ENCODE measurements at regions not wholly inside any gene's neighbourhood (a gene's known extent, or its start where the extent isn't known, plus 50 kb on each side); places are given as distances from the start of the nearest gene placed in this dataset.

DNA sequence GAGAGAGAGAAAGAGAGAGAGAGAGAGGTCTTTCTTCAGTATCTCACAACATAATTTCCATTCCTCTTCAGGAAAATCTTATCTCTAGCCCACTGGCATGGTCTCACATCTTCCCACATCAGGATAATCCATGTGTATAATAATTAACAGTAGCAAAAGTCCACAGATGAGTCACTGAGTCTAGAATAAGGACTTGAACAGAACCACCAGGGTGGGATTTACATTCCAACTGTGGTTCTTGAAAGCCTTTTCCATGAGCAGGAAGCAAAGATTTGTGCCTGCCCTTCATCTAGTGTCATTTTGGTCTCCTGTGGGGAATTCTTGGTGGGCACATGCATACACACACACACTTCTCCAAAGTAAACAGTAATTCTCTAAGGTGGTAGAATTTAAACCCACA is 107.1 kb upstream of the TCF4 start (continued):
- TF ChIP-seq, protein P1, sequence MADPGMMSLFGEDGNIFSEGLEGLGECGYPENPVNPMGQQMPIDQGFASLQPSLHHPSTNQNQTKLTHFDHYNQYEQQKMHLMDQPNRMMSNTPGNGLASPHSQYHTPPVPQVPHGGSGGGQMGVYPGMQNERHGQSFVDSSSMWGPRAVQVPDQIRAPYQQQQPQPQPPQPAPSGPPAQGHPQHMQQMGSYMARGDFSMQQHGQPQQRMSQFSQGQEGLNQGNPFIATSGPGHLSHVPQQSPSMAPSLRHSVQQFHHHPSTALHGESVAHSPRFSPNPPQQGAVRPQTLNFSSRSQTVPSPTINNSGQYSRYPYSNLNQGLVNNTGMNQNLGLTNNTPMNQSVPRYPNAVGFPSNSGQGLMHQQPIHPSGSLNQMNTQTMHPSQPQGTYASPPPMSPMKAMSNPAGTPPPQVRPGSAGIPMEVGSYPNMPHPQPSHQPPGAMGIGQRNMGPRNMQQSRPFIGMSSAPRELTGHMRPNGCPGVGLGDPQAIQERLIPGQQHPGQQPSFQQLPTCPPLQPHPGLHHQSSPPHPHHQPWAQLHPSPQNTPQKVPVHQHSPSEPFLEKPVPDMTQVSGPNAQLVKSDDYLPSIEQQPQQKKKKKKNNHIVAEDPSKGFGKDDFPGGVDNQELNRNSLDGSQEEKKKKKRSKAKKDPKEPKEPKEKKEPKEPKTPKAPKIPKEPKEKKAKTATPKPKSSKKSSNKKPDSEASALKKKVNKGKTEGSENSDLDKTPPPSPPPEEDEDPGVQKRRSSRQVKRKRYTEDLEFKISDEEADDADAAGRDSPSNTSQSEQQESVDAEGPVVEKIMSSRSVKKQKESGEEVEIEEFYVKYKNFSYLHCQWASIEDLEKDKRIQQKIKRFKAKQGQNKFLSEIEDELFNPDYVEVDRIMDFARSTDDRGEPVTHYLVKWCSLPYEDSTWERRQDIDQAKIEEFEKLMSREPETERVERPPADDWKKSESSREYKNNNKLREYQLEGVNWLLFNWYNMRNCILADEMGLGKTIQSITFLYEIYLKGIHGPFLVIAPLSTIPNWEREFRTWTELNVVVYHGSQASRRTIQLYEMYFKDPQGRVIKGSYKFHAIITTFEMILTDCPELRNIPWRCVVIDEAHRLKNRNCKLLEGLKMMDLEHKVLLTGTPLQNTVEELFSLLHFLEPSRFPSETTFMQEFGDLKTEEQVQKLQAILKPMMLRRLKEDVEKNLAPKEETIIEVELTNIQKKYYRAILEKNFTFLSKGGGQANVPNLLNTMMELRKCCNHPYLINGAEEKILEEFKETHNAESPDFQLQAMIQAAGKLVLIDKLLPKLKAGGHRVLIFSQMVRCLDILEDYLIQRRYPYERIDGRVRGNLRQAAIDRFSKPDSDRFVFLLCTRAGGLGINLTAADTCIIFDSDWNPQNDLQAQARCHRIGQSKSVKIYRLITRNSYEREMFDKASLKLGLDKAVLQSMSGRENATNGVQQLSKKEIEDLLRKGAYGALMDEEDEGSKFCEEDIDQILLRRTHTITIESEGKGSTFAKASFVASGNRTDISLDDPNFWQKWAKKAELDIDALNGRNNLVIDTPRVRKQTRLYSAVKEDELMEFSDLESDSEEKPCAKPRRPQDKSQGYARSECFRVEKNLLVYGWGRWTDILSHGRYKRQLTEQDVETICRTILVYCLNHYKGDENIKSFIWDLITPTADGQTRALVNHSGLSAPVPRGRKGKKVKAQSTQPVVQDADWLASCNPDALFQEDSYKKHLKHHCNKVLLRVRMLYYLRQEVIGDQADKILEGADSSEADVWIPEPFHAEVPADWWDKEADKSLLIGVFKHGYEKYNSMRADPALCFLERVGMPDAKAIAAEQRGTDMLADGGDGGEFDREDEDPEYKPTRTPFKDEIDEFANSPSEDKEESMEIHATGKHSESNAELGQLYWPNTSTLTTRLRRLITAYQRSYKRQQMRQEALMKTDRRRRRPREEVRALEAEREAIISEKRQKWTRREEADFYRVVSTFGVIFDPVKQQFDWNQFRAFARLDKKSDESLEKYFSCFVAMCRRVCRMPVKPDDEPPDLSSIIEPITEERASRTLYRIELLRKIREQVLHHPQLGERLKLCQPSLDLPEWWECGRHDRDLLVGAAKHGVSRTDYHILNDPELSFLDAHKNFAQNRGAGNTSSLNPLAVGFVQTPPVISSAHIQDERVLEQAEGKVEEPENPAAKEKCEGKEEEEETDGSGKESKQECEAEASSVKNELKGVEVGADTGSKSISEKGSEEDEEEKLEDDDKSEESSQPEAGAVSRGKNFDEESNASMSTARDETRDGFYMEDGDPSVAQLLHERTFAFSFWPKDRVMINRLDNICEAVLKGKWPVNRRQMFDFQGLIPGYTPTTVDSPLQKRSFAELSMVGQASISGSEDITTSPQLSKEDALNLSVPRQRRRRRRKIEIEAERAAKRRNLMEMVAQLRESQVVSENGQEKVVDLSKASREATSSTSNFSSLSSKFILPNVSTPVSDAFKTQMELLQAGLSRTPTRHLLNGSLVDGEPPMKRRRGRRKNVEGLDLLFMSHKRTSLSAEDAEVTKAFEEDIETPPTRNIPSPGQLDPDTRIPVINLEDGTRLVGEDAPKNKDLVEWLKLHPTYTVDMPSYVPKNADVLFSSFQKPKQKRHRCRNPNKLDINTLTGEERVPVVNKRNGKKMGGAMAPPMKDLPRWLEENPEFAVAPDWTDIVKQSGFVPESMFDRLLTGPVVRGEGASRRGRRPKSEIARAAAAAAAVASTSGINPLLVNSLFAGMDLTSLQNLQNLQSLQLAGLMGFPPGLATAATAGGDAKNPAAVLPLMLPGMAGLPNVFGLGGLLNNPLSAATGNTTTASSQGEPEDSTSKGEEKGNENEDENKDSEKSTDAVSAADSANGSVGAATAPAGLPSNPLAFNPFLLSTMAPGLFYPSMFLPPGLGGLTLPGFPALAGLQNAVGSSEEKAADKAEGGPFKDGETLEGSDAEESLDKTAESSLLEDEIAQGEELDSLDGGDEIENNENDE (IDR thresholded peaks at IDR 0.05; ENCODE audit: insufficient replicate concordance, low read length), result no peak
- no peak for TF ChIP-seq SIRT6 (IDR thresholded peaks at IDR 0.05; ENCODE audit: low read length)
- no peak for TF ChIP-seq ZNF274 (IDR thresholded peaks at IDR 0.05; ENCODE audit: borderline replicate concordance, extremely low read depth, low read length)
- TF ChIP-seq BACH1 (IDR thresholded peaks at IDR 0.05; ENCODE audit: low read length), result no peak
- no peak for TF ChIP-seq GABPA (IDR thresholded peaks at IDR 0.05; ENCODE audit: borderline replicate concordance, insufficient read depth, low read length)
- TF ChIP-seq BRCA1 (IDR thresholded peaks at IDR 0.05; ENCODE audit: low read depth, low read length), result no peak
- no peak for TF ChIP-seq ASH2L (IDR thresholded peaks at IDR 0.05; ENCODE audit: low read length)
- no peak for TF ChIP-seq YY1 (IDR thresholded peaks at IDR 0.05; ENCODE audit: low read depth, low read length)
- TF ChIP-seq POU5F1 (IDR thresholded peaks at IDR 0.05; ENCODE audit: low read depth, low read length), result no peak
- no peak for TF ChIP-seq SIX5 (IDR thresholded peaks at IDR 0.05; ENCODE audit: low read depth, low read length)
- TF ChIP-seq KDM4A (IDR thresholded peaks at IDR 0.05; ENCODE audit: low read depth, low read length, severe bottlenecking), result no peak
- TF ChIP-seq POLR2A (IDR thresholded peaks at IDR 0.05; ENCODE audit: control extremely low read depth in 1 of 2, low read depth in 2 of 2, low read length in 2 of 2), result no peak
- TF ChIP-seq MAX (IDR thresholded peaks at IDR 0.05), result no peak

Data from H1 (cell line).